NCI-H748 (cell line): ENCODE measurements at regions not wholly inside any gene's neighbourhood (a gene's known extent, or its start where the extent isn't known, plus 50 kb on each side); places are given as distances from the start of the nearest gene placed in this dataset.
A peak's percentile ranks its signal among the peaks of the same experiment; 100 is the strongest.

Source experiments
- DNase-seq: peaks from one replicate; lab custom pipeline; 2025; ENCODE audit not compliant: unreplicated experiment; lab: John Stamatoyannopoulos, UW

DNA sequence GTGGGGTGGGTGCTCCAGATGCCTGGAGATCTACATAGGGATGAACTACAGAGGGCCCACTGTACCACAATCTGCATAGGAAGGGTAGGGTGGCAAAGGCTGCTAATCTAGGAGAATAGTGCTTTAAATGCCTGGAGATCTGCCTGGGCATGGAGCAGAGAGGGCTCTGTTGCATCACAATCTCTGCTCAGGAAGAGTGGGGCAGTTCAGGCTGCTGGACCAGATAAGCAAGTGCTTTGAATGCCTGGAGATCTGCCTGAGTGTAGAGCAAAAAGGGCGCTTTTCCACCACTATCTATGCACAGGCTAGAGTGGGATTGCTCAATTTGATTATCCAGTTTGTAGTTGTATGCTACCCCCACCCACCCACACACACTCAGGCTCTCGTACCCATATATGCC lies 886.3 kb upstream of the SEL1L start:
- DNase-seq: no peak

- DNase-seq: no peak
Measured at GRCh38 chr14:82420871-82421270, 887.2 kb upstream of the SEL1L start.

DNA sequence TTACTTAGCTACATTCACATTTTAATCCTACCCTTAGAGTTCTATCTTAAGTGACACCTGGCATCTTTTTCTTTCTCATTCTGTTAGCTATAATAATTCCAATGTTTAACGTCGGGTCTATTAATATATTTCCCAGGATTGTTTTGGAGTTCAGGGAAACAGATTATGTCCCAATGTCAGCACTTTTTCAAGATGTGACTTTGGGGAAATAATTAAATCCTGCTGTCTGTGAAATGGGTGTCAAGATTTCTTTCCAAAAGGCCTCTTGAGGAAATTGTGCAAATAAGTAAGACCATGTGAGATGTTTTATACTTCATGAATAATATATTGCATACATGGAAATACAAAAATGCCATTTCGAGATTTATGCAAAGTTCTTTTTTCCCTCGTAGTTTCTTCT lies 887.6 kb upstream of the SEL1L start:
- DNase-seq: no peak

- peak; percentile 72 for DNase-seq
Measured at GRCh38 chr14:82422230-82422629, 888.6 kb upstream of the SEL1L start.

- DNase-seq: no peak
Measured at GRCh38 chr14:82425261-82425660, 891.6 kb upstream of the SEL1L start.

GRCh38 chr14:82431031-82431430 lies 897.4 kb upstream of the SEL1L start:
- peak; percentile 94 for DNase-seq

DNA sequence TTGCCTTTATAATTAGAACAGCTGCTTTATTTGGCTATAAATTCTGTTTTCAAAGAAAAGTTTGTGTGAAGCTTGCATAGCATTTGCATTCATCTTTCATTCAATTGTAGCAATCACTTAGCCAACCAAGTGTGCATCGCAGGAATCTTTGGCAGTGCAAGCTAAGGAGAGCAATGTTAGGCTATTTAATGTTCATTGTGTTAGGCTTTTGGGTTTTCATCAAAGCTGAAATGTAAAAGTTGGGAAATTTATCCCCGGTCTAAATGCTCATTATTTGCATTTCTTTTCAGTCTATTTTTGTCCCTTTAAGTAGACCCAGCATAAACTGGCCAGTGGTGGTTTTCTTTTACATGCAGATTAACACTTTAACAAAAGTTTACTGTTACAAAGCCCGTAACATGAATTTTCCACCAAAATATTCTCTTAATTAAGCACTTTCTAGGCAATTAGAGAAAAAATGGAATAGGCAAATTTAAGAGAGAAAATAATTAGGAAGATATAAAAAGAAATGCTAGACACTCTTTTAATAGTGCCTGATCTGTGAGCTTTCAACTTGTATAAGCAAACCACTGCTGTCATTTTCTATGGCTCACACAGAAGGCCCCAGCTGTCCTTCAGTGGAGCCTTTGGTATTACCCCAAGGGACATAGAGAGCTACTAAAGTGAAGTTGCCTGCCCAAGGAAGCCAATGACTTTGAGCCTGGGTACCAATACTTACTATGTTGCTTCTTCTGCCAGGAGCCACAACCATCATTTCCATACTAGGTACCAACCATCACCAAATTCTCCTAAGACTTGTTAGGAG lies 898.9 kb upstream of the SEL1L start:
- DNase-seq: no peak

GRCh38 chr14:82438436-82438835 lies 904.8 kb upstream of the SEL1L start:
- no peak for DNase-seq

DNA sequence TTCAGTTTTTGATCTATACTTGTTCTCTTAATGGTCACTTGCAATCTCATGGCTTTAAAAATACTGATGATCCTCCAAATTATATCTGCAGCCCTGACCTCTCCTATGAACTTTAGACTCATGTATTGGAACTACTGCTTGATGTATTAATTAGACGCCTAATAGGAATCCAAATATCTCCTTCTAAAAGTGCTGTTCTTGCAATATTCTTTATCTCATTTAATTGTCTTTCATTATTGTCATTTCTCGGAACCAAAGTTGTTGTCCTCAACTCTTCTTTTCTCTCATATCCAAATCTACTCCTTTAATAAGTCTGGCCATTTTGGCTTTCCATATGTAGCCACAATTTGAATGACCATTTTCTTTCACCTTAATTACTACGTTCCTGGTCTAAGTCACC lies 907.6 kb upstream of the SEL1L start:
- DNase-seq: no peak

GRCh38 chr14:82445810-82446570 lies 912.3 kb upstream of the SEL1L start:
- no peak for DNase-seq

GRCh38 chr14:82447586-82447985 lies 913.9 kb upstream of the SEL1L start:
- peak; percentile 54 for DNase-seq

GRCh38 chr14:82449926-82450468 lies 916.3 kb upstream of the SEL1L start:
- no peak for DNase-seq

GRCh38 chr14:82451675-82452074 lies 918.0 kb upstream of the SEL1L start:
- DNase-seq: no peak

- DNase-seq: no peak
Measured at GRCh38 chr14:82482345-82482744, 948.7 kb upstream of the SEL1L start.

DNA sequence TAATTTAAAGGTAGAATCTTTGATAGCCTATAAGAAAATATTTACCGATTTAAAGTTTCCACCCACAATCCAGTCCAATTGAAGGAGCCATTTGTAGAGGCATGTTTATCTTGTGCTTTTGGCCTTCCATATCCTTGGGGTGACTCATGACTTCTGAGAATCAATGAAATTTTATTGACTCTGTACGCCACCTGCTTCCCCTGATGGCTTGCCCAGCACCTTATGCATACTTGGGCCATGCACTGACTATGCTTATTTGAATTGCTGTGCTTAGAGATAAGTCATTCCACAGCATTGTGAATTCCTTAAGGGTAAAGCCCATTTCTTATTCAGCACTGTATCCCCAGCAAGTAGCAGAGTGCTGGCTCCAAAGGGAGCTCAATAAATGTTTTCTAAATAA lies 954.8 kb upstream of the SEL1L start:
- no peak for DNase-seq

DNA sequence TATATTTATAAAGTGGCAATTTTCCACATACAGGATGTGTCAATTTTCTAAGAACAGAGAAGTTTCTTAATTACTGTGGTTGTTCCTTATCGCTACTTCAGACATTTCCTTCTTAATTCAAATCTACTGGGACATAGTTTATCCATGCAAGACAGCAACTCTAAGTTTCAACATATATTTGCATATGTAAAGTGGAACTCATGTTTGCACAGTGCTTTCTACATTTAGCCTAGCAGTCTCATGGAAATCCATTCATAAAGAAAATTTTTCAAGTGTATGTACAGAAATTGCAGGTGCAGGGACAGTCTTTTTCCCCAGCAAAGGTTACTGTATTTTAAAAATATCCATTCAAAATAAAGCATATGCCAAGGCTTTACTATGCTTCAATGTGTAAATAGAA lies 956.7 kb upstream of the SEL1L start:
- no peak for DNase-seq

DNA sequence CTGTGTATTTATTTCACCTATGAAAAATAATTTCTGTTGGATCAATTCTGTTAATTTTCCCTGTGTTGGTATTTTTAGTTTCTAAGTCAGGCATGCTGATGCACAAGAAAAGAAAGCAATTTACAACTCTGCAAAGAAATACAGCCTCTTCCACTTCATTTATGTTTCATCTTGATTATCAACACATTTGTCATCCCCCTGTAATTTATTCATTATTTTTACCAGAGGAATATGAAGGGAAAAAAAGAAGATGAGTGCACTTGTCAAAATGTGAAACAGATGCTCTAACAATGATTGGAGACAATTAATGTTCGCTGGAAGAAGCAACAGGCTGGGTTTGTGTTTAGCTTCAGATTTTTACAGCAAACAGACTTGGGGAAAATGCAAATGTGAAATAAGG lies 958.5 kb upstream of the SEL1L start:
- DNase-seq: no peak

- DNase-seq: no peak
Measured at GRCh38 chr14:82500222-82500621, 966.6 kb upstream of the SEL1L start.

DNA sequence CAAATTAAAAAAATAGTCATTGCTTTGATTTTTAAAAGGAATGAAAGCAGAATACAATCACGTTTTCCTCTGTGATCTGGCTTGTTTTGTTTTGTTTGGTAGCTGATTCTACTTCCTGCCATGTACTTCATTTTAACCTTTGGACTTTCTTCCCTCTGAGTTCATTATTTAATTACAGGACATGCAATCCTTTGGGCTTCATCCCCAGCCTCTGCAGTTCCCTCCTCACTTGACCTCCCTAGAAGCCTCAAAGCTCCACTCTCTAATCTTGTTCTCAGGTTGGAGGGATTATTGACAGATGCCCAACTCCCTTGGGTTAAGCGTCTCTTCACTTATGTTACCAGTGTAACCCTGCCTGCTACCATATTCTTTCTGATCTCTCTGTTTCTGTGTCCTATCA lies 967.9 kb upstream of the SEL1L start:
- DNase-seq: no peak

DNA sequence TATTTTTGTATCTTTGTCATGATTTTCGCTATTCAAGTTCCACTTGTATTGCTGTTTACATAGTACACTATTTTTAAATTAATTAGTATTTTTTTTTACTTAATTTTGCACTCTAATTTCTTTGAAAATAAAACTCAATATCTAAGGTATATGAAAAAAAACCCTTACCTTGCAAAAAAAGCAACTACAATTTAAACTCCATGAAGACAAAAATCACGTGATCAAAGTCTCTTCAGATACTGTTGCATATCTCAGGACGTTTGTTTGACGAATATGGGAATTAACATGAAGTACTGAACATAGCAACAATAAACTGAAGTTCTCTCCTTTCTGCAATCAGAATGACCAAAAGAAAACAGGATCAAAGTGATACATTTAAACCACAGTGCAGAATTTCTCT lies 968.4 kb upstream of the SEL1L start:
- no peak for DNase-seq

GRCh38 chr14:82504894-82505293 lies 971.2 kb upstream of the SEL1L start:
- no peak for DNase-seq

DNA sequence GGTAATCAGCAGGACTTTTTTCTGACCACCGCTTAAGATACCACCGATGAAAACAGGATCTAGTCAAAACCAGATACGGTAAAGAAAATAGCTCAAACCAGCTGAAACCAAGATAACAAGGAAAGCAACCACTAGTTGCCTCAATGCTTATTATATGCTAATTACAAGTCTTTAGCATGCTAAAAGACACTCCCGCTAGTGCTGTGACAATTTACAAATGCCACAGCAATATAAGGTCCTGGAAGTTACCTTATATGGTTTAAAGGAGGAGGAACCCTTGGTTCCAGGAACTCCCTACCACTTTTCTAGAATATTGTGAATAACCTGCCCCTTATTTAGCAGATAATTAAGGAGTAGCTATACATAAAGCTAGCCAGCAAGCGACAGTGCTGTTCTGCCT lies 976.4 kb upstream of the SEL1L start:
- no peak for DNase-seq
